ENCODE measurements at regions not wholly inside any gene's neighbourhood (a gene's known extent, or its start where the extent isn't known, plus 50 kb on each side); places are given as distances from the start of the nearest gene placed in this dataset.

DNA sequence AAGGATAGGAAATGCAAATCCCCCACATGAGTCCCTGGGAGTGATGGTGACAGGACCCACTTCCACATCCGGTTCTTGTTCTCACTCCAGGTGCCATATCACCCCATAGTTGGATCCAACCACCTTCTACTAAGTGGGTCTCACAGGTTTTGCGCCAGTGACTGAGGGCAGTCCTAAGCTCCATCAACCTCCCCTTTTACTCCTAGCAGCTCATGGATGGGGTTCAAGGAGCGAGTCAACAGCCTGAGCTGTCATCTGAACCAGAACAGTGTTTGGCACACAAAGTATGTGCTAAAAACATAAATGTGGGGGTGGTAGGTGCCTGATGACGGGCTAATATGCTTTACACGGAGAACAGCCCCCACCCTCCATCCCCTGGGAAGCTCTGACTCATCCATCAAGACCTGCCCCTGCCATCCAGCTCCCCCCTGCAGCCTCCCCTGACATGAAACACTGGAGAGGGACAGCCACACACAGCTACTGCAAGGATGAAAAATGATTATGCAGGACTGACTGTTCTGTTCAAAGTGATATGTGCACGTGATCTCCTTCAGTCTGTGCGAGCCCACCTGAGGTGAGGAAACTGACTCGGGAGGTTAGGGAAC is 143.2 kb upstream of the CDH5 start:
- Histone ChIP-seq H3K4me1 (ENCODE audit: insufficient read depth, poor library complexity, severe bottlenecking) (no peaks in the 10 kb centered on the region), H3K27ac (ENCODE audit: poor library complexity, severe bottlenecking) (no peak overlapping the region), H3K9me3 (ENCODE audit: severe bottlenecking) (no peaks in the 10 kb centered on the region), H3K27me3 (ENCODE audit: insufficient read depth, poor library complexity, severe bottlenecking) (no peaks in the 10 kb centered on the region), H3K4me3 (ENCODE audit: severe bottlenecking) (no peak overlapping the region), H3K36me3 (ENCODE audit: low read depth) (no peaks in the 10 kb centered on the region)
- TF ChIP-seq, protein P1, sequence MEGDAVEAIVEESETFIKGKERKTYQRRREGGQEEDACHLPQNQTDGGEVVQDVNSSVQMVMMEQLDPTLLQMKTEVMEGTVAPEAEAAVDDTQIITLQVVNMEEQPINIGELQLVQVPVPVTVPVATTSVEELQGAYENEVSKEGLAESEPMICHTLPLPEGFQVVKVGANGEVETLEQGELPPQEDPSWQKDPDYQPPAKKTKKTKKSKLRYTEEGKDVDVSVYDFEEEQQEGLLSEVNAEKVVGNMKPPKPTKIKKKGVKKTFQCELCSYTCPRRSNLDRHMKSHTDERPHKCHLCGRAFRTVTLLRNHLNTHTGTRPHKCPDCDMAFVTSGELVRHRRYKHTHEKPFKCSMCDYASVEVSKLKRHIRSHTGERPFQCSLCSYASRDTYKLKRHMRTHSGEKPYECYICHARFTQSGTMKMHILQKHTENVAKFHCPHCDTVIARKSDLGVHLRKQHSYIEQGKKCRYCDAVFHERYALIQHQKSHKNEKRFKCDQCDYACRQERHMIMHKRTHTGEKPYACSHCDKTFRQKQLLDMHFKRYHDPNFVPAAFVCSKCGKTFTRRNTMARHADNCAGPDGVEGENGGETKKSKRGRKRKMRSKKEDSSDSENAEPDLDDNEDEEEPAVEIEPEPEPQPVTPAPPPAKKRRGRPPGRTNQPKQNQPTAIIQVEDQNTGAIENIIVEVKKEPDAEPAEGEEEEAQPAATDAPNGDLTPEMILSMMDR (IDR thresholded peaks at IDR 0.05; ENCODE audit: poor library complexity, severe bottlenecking): no peak
- DNase-seq (ENCODE audit: low spot score) (no peak), ATAC-seq (ENCODE audit: low read depth) (no peak)

DNA sequence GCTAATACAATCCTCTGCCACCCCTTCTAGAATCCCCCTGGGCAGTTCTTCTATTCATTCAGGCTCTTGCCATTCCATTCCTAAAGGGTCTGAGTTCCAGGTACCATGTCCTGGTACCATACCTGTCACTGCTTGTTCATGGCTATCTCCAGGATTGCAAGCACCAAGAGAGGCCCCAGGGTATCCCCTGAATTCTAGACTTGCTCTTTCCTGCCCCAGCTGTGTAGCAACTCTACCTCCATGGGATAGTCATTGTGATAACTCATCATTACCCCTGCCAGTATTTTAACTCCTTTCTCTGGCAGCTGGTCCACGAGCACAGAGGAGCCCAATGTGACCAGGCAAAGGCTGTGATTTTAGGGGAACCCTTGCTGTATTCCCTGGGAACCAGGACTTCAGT is 143.7 kb upstream of the CDH5 start:
- ATAC-seq (ENCODE audit: low read depth) (no peak; the same call in 2 of the 3 replicates), DNase-seq (ENCODE audit: low spot score) (no peak)
- Histone ChIP-seq H3K4me3 (ENCODE audit: severe bottlenecking) (no peak overlapping the region), H3K4me1 (ENCODE audit: insufficient read depth, poor library complexity, severe bottlenecking) (no peaks in the 10 kb centered on the region), H3K27ac (ENCODE audit: poor library complexity, severe bottlenecking) (no peak overlapping the region), H3K27me3 (ENCODE audit: insufficient read depth, poor library complexity, severe bottlenecking) (no peaks in the 10 kb centered on the region), H3K9me3 (ENCODE audit: severe bottlenecking) (no peaks in the 10 kb centered on the region), H3K36me3 (ENCODE audit: low read depth) (no peaks in the 10 kb centered on the region)
- TF ChIP-seq, protein P1 (IDR thresholded peaks at IDR 0.05; ENCODE audit: poor library complexity, severe bottlenecking): no peak

DNA sequence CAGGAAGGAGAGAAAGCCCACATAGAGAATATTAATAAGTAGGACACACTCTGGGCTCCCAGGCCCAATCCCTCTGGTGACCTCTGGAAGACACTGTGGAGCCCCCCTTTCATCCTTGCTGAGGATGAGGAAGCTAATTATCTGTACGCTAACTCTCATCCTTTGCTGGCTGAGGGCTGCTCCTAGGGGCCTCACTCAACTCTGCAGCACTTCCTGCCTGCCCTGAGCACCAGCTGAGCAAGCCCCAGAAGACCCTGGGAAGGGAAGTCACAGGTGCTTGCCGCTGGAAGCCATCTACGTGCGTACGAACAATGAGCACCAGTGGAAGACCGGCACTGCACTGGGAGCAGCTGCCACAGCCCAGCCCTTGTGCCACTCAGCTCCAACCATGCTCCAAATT is 145.8 kb upstream of the CDH5 start:
- Histone ChIP-seq H3K4me3 (ENCODE audit: severe bottlenecking) (no peak overlapping the region), H3K36me3 (ENCODE audit: low read depth) (no peaks in the 10 kb centered on the region), H3K27me3 (ENCODE audit: insufficient read depth, poor library complexity, severe bottlenecking) (no peaks in the 10 kb centered on the region), H3K9me3 (ENCODE audit: severe bottlenecking) (no peaks in the 10 kb centered on the region), H3K27ac (ENCODE audit: poor library complexity, severe bottlenecking) (no peak overlapping the region), H3K4me1 (ENCODE audit: insufficient read depth, poor library complexity, severe bottlenecking) (no peaks in the 10 kb centered on the region)
- TF ChIP-seq, protein P1 (IDR thresholded peaks at IDR 0.05; ENCODE audit: poor library complexity, severe bottlenecking): no peak
- DNase-seq (ENCODE audit: low spot score) (no peak), ATAC-seq (ENCODE audit: low read depth) (no peak)

DNA sequence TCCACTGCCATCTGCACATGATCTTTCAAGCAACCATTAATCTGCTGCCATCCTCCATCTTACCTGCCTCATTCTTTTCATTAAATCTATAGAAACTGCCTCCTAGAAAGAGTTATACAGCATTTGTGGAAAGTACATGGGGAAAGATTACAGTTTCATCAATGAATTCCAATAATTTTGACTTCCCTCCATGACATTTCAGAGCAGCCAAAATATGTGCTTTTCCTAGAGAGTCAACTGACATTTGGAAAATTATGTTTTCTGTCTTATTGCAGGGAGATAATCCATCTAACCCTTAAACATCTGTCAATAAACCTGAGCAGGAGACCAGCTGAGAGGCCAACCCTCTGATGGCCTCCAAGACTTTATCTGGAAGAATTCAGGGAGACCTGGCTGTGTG is 147.0 kb upstream of the CDH5 start:
- Histone ChIP-seq H3K27ac (ENCODE audit: poor library complexity, severe bottlenecking) (no peak overlapping the region), H3K4me3 (ENCODE audit: severe bottlenecking) (no peak overlapping the region), H3K4me1 (ENCODE audit: insufficient read depth, poor library complexity, severe bottlenecking) (no peaks in the 10 kb centered on the region), H3K27me3 (ENCODE audit: insufficient read depth, poor library complexity, severe bottlenecking) (no peaks in the 10 kb centered on the region), H3K9me3 (ENCODE audit: severe bottlenecking) (no peaks in the 10 kb centered on the region), H3K36me3 (ENCODE audit: low read depth) (no peaks in the 10 kb centered on the region)
- DNase-seq (ENCODE audit: low spot score) (no peak), ATAC-seq (ENCODE audit: low read depth) (no peak)
- TF ChIP-seq, protein P1 (IDR thresholded peaks at IDR 0.05; ENCODE audit: poor library complexity, severe bottlenecking): no peak

DNA sequence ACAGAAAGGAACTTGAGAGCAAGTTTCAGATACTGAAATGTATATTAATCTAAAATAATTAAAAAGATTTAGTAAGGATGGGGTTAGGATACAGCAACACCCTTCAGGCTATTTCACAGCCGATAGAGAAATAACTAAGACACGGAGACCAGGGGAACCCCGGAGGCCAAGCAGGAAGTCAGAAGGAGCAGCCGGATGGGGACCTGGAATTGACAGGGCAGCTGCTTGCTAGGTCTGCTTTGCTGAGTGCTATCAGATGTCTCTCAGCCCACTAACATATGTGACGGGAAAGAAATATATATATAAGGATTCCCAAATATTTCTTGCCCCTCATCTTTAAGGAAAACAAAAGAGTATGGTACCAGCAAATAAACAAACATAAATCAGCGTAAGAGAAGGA is 154.1 kb upstream of the CDH5 start:
- H3K27ac ChIP-seq (ENCODE audit: poor library complexity, severe bottlenecking): no peak overlapping the region
- H3K27me3 ChIP-seq (ENCODE audit: insufficient read depth, poor library complexity, severe bottlenecking): no peaks in the 10 kb centered on the region
- no peak overlapping the region for H3K4me3 ChIP-seq (ENCODE audit: severe bottlenecking)
- H3K36me3 ChIP-seq (ENCODE audit: low read depth): no peaks in the 10 kb centered on the region
- H3K9me3 ChIP-seq (ENCODE audit: severe bottlenecking): no peaks in the 10 kb centered on the region
- ATAC-seq (ENCODE audit: low read depth) (no peak), DNase-seq (ENCODE audit: low spot score) (no peak)
- TF ChIP-seq, protein P1 (IDR thresholded peaks at IDR 0.05; ENCODE audit: poor library complexity, severe bottlenecking): no peak
- no peaks in the 10 kb centered on the region for H3K4me1 ChIP-seq (ENCODE audit: insufficient read depth, poor library complexity, severe bottlenecking)
